ENCODE measurements at regions not wholly inside any gene's neighbourhood (a gene's known extent, or its start where the extent isn't known, plus 50 kb on each side); places are given as distances from the start of the nearest gene placed in this dataset.
"Not testable (repeated sequence)": the region's sequence is repeated elsewhere in the genome, so short reads cannot be mapped to it uniquely, and the experiment has no call there.

- not testable (repeated sequence) for TF ChIP-seq CTCF (IDR thresholded peaks at IDR 0.05; ENCODE audit: low read length); EZH2 (IDR thresholded peaks at IDR 0.05; ENCODE audit: borderline replicate concordance, low read length)
These were observed 63.6 kb upstream of the CEP162 start for GRCh38 chr6:84291033-84291432.
